H1 (cell line): ENCODE measurements at regions not wholly inside any gene's neighbourhood (a gene's known extent, or its start where the extent isn't known, plus 50 kb on each side); places are given as distances from the start of the nearest gene placed in this dataset.

Experiments used
- CEBPB ChIP-seq: IDR thresholded peaks from 2 replicates; pipeline ENCODE4 v1.6.1; 2012; ENCODE audit warnings: low read depth, low read length
- CREB1 ChIP-seq: IDR thresholded peaks from 2 replicates; pipeline ENCODE4 v1.6.1; 2012; ENCODE audit warnings: inconsistent platforms
- EGR1 ChIP-seq: IDR thresholded peaks from 2 replicates; pipeline ENCODE4 v1.6.1; 2011; ENCODE audit warnings: low read depth, low read length, borderline replicate concordance
- EZH2 ChIP-seq: fragments of 200-600 bp; sonication (generic); IDR thresholded peaks from 2 replicates; pipeline ENCODE4 v1.7.1; 2012; ENCODE audit warnings: low read depth, mild to moderate bottlenecking, moderate library complexity, low read length, inconsistent platforms; ENCODE audit not compliant: severe bottlenecking
- JUND ChIP-seq: IDR thresholded peaks from 2 replicates; pipeline ENCODE4 v1.6.1; 2011; ENCODE audit warnings: mild to moderate bottlenecking, improper control_type of control experiment, low read length
- KDM5A ChIP-seq: fragments of 200-600 bp; IDR thresholded peaks from 2 replicates; pipeline ENCODE4 v1.7.1; 2012; ENCODE audit warnings: mild to moderate bottlenecking, low read length, inconsistent platforms, mixed read lengths
- POLR2A ChIP-seq, 2 experiments: IDR thresholded peaks; 1 replicate in 1 of 2; 2 replicates in 1 of 2; pipeline ENCODE4 v1.6.1; 2011; ENCODE audit warnings: low read depth in 2 of 2, low read length in 2 of 2, mild to moderate bottlenecking in 2 of 2; ENCODE audit errors: control extremely low read depth in 1 of 2
- POLR2AphosphoS5 ChIP-seq: IDR thresholded peaks from 2 replicates; pipeline ENCODE4 v1.6.1; 2011; ENCODE audit warnings: low read depth, low read length
- RFX5 ChIP-seq: IDR thresholded peaks from 2 replicates; pipeline ENCODE4 v1.6.1; 2011; ENCODE audit warnings: low read depth, low read length, improper control_type of control experiment, borderline replicate concordance
- SP4 ChIP-seq: IDR thresholded peaks from 2 replicates; pipeline ENCODE4 v1.6.1; 2012; ENCODE audit warnings: low read length, inconsistent platforms
- SUZ12 ChIP-seq: fragments of 200-600 bp; sonication (generic); IDR thresholded peaks from 2 replicates; pipeline ENCODE4 v1.6.1; 2012; ENCODE audit warnings: mild to moderate bottlenecking, inconsistent platforms, low read length, moderate library complexity, mixed read lengths
- YY1 ChIP-seq: IDR thresholded peaks from 2 replicates; pipeline ENCODE4 v1.6.1; 2011; ENCODE audit warnings: low read depth, mild to moderate bottlenecking, low read length
- ZNF274 ChIP-seq: IDR thresholded peaks from 2 replicates; pipeline ENCODE4 v1.7.0; 2012; ENCODE audit warnings: low read length, borderline replicate concordance; ENCODE audit errors: extremely low read depth
- TF ChIP-seq, protein P1 (sequence below), 3 experiments: IDR thresholded peaks; 1 replicate in 2 of 3; 2 replicates in 1 of 3; pipeline versions ENCODE4 v1.5.1 to v1.6.1; 2011; ENCODE audit warnings: low read length in 3 of 3, mild to moderate bottlenecking in 3 of 3, inconsistent platforms in 2 of 3, low read depth in 1 of 3, moderate library complexity in 1 of 3; ENCODE audit not compliant: insufficient read depth in 1 of 3; ENCODE audit errors: control extremely low read depth in 1 of 3

DNA sequence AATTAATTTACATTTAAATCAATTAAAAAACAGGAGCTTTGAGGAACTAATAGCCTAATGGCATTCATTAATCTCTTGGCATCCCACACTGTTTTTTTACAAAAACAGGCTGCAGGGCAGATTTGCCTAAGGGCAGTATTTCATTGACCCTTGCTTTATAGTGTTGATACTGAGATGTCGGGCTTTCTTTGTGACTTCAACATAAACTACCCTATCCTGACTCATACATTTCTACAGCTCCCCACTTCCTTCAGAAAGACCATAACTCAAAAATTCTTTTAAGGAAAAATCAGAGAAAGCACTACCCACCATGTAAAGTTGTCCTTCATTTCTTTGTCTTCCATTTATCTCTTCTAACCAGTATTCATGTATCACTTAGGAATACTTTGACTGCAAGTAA lies 92.2 kb upstream of the NT5E start:
- TF ChIP-seq EZH2: no peak
- TF ChIP-seq JUND: no peak
- TF ChIP-seq SUZ12: no peak
- TF ChIP-seq POLR2AphosphoS5: no peak
- no peak for TF ChIP-seq RFX5
- no peak for TF ChIP-seq KDM5A
- TF ChIP-seq POLR2A (IDR thresholded peaks at IDR 0.05; ENCODE audit: control extremely low read depth in 1 of 2, low read depth in 2 of 2, low read length in 2 of 2): no peak
- no peak for TF ChIP-seq YY1
- TF ChIP-seq CREB1: no peak
- TF ChIP-seq, protein P1, sequence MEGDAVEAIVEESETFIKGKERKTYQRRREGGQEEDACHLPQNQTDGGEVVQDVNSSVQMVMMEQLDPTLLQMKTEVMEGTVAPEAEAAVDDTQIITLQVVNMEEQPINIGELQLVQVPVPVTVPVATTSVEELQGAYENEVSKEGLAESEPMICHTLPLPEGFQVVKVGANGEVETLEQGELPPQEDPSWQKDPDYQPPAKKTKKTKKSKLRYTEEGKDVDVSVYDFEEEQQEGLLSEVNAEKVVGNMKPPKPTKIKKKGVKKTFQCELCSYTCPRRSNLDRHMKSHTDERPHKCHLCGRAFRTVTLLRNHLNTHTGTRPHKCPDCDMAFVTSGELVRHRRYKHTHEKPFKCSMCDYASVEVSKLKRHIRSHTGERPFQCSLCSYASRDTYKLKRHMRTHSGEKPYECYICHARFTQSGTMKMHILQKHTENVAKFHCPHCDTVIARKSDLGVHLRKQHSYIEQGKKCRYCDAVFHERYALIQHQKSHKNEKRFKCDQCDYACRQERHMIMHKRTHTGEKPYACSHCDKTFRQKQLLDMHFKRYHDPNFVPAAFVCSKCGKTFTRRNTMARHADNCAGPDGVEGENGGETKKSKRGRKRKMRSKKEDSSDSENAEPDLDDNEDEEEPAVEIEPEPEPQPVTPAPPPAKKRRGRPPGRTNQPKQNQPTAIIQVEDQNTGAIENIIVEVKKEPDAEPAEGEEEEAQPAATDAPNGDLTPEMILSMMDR (IDR thresholded peaks at IDR 0.05; ENCODE audit: control extremely low read depth in 1 of 3, insufficient read depth in 1 of 3, low read depth in 1 of 3, low read length in 3 of 3): no peak
- TF ChIP-seq CEBPB: no peak
- no peak for TF ChIP-seq EGR1
- no peak for TF ChIP-seq SP4
- TF ChIP-seq ZNF274: no peak
